Testis (tissue), 2 donors: ENCODE measurements at regions not wholly inside any gene's neighbourhood (a gene's known extent, or its start where the extent isn't known, plus 50 kb on each side); places are given as distances from the start of the nearest gene placed in this dataset.

Source experiments
- POLR2A ChIP-seq: fragments of 450-650 bp; IDR thresholded peaks from one replicate; pipeline ENCODE4 v1.6.1; 2017; ENCODE audit warnings: antibody characterized with exemption, mild to moderate bottlenecking, moderate library complexity
- TF ChIP-seq, protein P1 (sequence below), 3 experiments: fragments of 450-650 bp in 2 of 3; fragments of 200-600 bp in 1 of 3; sonication (generic) in 1 of 3; IDR thresholded peaks; one replicate each; pipeline ENCODE4 v1.5.1; 2016 to 2019; ENCODE audit warnings: antibody characterized with exemption in 3 of 3, mild to moderate bottlenecking in 2 of 3, moderate library complexity in 1 of 3

DNA sequence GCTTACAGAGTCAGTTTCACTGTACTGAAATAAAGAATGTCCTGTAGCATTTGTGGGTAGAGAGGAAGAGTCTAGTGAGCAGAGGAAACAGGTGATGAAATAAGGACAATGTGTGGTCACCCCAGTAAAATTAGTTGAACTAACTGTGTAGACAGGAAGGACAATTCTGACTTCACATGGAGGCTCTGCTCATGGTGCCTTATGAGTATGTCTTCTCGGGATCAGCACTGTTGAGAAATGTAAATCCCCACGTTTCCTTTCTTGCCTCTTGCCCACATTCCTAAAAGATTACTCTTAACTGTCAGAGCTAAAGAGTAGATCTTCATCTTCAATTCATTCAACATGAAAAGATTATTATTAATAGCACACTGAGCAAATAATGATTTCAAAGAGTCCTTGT, 113.2 kb upstream of the FLRT2 start:
- TF ChIP-seq, protein P1, sequence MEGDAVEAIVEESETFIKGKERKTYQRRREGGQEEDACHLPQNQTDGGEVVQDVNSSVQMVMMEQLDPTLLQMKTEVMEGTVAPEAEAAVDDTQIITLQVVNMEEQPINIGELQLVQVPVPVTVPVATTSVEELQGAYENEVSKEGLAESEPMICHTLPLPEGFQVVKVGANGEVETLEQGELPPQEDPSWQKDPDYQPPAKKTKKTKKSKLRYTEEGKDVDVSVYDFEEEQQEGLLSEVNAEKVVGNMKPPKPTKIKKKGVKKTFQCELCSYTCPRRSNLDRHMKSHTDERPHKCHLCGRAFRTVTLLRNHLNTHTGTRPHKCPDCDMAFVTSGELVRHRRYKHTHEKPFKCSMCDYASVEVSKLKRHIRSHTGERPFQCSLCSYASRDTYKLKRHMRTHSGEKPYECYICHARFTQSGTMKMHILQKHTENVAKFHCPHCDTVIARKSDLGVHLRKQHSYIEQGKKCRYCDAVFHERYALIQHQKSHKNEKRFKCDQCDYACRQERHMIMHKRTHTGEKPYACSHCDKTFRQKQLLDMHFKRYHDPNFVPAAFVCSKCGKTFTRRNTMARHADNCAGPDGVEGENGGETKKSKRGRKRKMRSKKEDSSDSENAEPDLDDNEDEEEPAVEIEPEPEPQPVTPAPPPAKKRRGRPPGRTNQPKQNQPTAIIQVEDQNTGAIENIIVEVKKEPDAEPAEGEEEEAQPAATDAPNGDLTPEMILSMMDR (IDR thresholded peaks at IDR 0.05): no peak
- TF ChIP-seq POLR2A: no peak
